K562 (cell line): ENCODE measurements at regions not wholly inside any gene's neighbourhood (a gene's known extent, or its start where the extent isn't known, plus 50 kb on each side); places are given as distances from the start of the nearest gene placed in this dataset.

Source experiments
- ARNT ChIP-seq, 2 experiments: fragments of 450-650 bp; IDR thresholded peaks; 2 replicates each; pipeline ENCODE4 v1.6.1; 2016; ENCODE audit warnings: mild to moderate bottlenecking in 1 of 2
- ATF1 ChIP-seq, 2 experiments: fragments of 450-650 bp in 1 of 2; IDR thresholded peaks; 2 replicates each; pipeline ENCODE4 v1.6.1; 2016; ENCODE audit warnings: missing compliant biosample characterization in 1 of 2, missing genetic modification characterization in 1 of 2
- BMI1 ChIP-seq: fragments of 150-350 bp; IDR thresholded peaks from 2 replicates; pipeline ENCODE4 v1.6.1; 2014; ENCODE audit warnings: low read length
- NFYB ChIP-seq: IDR thresholded peaks from 2 replicates; pipeline ENCODE4 v1.6.1; 2011; ENCODE audit warnings: mild to moderate bottlenecking, moderate library complexity; ENCODE audit not compliant: insufficient read length; ENCODE audit errors: extremely low read depth
- PRPF4 ChIP-seq: fragments of 200-400 bp; formaldehyde crosslinking; IDR thresholded peaks from one replicate; pipeline ENCODE4 v1.6.1; 2017; ENCODE audit warnings: low read length, low read depth, mild to moderate bottlenecking; ENCODE audit not compliant: insufficient read depth, poor library complexity, severe bottlenecking
- SAFB ChIP-seq: fragments of 200-400 bp; formaldehyde crosslinking; IDR thresholded peaks from 2 replicates; pipeline ENCODE4 v1.6.1; 2017; ENCODE audit warnings: low read depth, low read length, borderline replicate concordance
- ZNF12 ChIP-seq: sonication (generic); formaldehyde crosslinking; IDR thresholded peaks from 2 replicates; pipeline ENCODE4 v1.4.0; 2020; ENCODE audit warnings: mild to moderate bottlenecking, missing genetic modification reagents
- ZNF197 ChIP-seq: fragments of 200-800 bp; sonication (Bioruptor generic); IDR thresholded peaks from 2 replicates; pipeline ENCODE4 v1.6.1; 2016; ENCODE audit warnings: low read depth, missing genetic modification characterization, missing compliant biosample characterization
- ZNF212 ChIP-seq: fragments of 450-650 bp; formaldehyde crosslinking; IDR thresholded peaks from 2 replicates; pipeline ENCODE4 v1.4.0; 2020; ENCODE audit warnings: mild to moderate bottlenecking
- ZNF253 ChIP-seq: fragments of 250-450 bp; sonication (Bioruptor Pico); conservative IDR thresholded peaks from 2 replicates; pipeline ENCODE4 v1.6.1; 2021; ENCODE audit warnings: mild to moderate bottlenecking
- ZNF583 ChIP-seq: fragments of 250-450 bp; sonication (Bioruptor Pico); IDR thresholded peaks from 2 replicates; pipeline ENCODE4 v1.4.0; 2020
- TF ChIP-seq, protein P1 (sequence below): fragments of 250-450 bp; sonication (Bioruptor Pico); IDR thresholded peaks from 2 replicates; pipeline ENCODE4 v1.4.0; 2020
- TF ChIP-seq, protein P2 (sequence below): fragments of 450-650 bp; IDR thresholded peaks from 2 replicates; pipeline ENCODE4 v1.7.1; 2018; ENCODE audit warnings: mild to moderate bottlenecking, low read depth; ENCODE audit not compliant: partially characterized antibody
- TF ChIP-seq, protein P3 (sequence below): fragments of 450-650 bp; formaldehyde crosslinking; IDR thresholded peaks from 2 replicates; pipeline ENCODE4 v1.4.0; 2020; ENCODE audit warnings: mild to moderate bottlenecking, moderate library complexity
- TF ChIP-seq, protein P4 (sequence below): fragments of 150-350 bp; IDR thresholded peaks from 2 replicates; pipeline ENCODE4 v1.6.1; 2014; ENCODE audit warnings: low read depth, mild to moderate bottlenecking, low read length, borderline replicate concordance

DNA sequence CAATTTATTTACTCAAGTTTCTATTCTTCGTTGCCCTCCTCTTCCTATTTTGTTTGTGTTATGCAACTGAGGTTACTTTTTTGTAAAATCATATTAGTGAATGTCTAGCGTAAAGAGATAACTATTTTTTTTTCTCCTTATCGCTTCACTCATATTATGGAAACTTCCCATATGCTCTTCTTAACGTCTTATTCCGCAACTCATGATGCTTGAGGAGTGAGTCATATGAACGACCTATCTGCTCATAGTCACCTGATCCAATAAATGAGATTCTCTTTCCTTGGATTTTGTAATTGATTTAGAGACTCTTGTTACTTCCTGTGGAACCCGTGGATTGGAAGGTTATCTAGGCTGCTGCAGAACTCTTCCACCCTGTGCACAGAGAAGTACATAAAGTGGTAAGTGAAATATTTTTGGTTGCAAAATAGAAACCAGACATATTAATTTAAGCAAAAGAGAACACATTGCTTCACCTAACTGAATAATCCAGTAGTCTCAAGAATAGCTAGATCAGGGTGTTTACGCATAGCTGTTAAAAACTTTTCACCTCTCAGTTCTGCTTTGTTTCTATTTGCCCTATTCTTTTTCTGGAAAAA is 719.3 kb upstream of the SGO1 start (continued):
- TF ChIP-seq SAFB (no peak), ZNF197 (CRISPR knock-in tag) (no peak), BMI1 (no peak), ZNF583 (CRISPR knock-in tag) (no peak), ZNF212 (CRISPR knock-in tag) (no peak), ARNT (IDR thresholded peaks at IDR 0.05) (no peak), PRPF4 (no peak), ATF1 (CRISPR knock-in tag; IDR thresholded peaks at IDR 0.05) (no peak), ATF1 (tag; IDR thresholded peaks at IDR 0.05) (peak; percentile 61), ZNF12 (no peak), ZNF253 (no peak), NFYB (no peak)
- TF ChIP-seq, protein P1, sequence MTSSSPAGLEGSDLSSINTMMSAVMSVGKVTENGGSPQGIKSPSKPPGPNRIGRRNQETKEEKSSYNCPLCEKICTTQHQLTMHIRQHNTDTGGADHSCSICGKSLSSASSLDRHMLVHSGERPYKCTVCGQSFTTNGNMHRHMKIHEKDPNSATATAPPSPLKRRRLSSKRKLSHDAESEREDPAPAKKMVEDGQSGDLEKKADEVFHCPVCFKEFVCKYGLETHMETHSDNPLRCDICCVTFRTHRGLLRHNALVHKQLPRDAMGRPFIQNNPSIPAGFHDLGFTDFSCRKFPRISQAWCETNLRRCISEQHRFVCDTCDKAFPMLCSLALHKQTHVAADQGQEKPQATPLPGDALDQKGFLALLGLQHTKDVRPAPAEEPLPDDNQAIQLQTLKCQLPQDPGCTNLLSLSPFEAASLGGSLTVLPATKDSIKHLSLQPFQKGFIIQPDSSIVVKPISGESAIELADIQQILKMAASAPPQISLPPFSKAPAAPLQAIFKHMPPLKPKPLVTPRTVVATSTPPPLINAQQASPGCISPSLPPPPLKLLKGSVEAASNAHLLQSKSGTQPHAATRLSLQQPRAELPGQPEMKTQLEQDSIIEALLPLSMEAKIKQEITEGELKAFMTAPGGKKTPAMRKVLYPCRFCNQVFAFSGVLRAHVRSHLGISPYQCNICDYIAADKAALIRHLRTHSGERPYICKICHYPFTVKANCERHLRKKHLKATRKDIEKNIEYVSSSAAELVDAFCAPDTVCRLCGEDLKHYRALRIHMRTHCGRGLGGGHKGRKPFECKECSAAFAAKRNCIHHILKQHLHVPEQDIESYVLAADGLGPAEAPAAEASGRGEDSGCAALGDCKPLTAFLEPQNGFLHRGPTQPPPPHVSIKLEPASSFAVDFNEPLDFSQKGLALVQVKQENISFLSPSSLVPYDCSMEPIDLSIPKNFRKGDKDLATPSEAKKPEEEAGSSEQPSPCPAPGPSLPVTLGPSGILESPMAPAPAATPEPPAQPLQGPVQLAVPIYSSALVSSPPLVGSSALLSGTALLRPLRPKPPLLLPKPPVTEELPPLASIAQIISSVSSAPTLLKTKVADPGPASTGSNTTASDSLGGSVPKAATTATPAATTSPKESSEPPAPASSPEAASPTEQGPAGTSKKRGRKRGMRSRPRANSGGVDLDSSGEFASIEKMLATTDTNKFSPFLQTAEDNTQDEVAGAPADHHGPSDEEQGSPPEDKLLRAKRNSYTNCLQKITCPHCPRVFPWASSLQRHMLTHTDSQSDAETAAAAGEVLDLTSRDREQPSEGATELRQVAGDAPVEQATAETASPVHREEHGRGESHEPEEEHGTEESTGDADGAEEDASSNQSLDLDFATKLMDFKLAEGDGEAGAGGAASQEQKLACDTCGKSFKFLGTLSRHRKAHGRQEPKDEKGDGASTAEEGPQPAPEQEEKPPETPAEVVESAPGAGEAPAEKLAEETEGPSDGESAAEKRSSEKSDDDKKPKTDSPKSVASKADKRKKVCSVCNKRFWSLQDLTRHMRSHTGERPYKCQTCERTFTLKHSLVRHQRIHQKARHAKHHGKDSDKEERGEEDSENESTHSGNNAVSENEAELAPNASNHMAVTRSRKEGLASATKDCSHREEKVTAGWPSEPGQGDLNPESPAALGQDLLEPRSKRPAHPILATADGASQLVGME (CRISPR knock-in tag): no peak
- TF ChIP-seq, protein P2, sequence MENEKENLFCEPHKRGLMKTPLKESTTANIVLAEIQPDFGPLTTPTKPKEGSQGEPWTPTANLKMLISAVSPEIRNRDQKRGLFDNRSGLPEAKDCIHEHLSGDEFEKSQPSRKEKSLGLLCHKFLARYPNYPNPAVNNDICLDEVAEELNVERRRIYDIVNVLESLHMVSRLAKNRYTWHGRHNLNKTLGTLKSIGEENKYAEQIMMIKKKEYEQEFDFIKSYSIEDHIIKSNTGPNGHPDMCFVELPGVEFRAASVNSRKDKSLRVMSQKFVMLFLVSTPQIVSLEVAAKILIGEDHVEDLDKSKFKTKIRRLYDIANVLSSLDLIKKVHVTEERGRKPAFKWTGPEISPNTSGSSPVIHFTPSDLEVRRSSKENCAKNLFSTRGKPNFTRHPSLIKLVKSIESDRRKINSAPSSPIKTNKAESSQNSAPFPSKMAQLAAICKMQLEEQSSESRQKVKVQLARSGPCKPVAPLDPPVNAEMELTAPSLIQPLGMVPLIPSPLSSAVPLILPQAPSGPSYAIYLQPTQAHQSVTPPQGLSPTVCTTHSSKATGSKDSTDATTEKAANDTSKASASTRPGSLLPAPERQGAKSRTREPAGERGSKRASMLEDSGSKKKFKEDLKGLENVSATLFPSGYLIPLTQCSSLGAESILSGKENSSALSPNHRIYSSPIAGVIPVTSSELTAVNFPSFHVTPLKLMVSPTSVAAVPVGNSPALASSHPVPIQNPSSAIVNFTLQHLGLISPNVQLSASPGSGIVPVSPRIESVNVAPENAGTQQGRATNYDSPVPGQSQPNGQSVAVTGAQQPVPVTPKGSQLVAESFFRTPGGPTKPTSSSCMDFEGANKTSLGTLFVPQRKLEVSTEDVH: no peak
- TF ChIP-seq, protein P3, sequence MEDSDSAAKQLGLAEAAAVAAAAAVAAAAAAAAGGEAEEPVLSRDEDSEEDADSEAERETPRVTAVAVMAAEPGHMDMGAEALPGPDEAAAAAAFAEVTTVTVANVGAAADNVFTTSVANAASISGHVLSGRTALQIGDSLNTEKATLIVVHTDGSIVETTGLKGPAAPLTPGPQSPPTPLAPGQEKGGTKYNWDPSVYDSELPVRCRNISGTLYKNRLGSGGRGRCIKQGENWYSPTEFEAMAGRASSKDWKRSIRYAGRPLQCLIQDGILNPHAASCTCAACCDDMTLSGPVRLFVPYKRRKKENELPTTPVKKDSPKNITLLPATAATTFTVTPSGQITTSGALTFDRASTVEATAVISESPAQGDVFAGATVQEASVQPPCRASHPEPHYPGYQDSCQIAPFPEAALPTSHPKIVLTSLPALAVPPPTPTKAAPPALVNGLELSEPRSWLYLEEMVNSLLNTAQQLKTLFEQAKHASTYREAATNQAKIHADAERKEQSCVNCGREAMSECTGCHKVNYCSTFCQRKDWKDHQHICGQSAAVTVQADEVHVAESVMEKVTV: no peak
- TF ChIP-seq, protein P4, sequence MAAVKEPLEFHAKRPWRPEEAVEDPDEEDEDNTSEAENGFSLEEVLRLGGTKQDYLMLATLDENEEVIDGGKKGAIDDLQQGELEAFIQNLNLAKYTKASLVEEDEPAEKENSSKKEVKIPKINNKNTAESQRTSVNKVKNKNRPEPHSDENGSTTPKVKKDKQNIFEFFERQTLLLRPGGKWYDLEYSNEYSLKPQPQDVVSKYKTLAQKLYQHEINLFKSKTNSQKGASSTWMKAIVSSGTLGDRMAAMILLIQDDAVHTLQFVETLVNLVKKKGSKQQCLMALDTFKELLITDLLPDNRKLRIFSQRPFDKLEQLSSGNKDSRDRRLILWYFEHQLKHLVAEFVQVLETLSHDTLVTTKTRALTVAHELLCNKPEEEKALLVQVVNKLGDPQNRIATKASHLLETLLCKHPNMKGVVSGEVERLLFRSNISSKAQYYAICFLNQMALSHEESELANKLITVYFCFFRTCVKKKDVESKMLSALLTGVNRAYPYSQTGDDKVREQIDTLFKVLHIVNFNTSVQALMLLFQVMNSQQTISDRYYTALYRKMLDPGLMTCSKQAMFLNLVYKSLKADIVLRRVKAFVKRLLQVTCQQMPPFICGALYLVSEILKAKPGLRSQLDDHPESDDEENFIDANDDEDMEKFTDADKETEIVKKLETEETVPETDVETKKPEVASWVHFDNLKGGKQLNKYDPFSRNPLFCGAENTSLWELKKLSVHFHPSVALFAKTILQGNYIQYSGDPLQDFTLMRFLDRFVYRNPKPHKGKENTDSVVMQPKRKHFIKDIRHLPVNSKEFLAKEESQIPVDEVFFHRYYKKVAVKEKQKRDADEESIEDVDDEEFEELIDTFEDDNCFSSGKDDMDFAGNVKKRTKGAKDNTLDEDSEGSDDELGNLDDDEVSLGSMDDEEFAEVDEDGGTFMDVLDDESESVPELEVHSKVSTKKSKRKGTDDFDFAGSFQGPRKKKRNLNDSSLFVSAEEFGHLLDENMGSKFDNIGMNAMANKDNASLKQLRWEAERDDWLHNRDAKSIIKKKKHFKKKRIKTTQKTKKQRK: no peak
